Neuronal stem cell (in vitro differentiated cells): ENCODE measurements at regions not wholly inside any gene's neighbourhood (a gene's known extent, or its start where the extent isn't known, plus 50 kb on each side); places are given as distances from the start of the nearest gene placed in this dataset.

Experiments used
- DNase-seq: peaks from one replicate; pipeline ENCODE4 v3.0.0-alpha.2; 2013; ENCODE audit warnings: low spot score
- H2AFZ ChIP-seq: one replicate; pipeline ENCODE4 v1.6.1; 2013; ENCODE audit warnings: mild to moderate bottlenecking, low read length, inconsistent platforms
- H2AK5ac ChIP-seq: 2 replicates; pipeline ENCODE4 v1.6.1; 2013; ENCODE audit warnings: low read depth, mild to moderate bottlenecking, inconsistent platforms, low read length, moderate library complexity, mixed read lengths
- H2BK120ac ChIP-seq: 2 replicates; pipeline ENCODE4 v1.6.1; 2013; ENCODE audit warnings: low read depth, mild to moderate bottlenecking, inconsistent platforms, low read length, moderate library complexity, mixed read lengths
- H2BK12ac ChIP-seq: one replicate; pipeline ENCODE4 v1.6.1; 2013; ENCODE audit warnings: low read length, inconsistent platforms
- H2BK15ac ChIP-seq: 2 replicates; pipeline ENCODE4 v1.6.1; 2013; ENCODE audit warnings: mild to moderate bottlenecking, low read length, inconsistent platforms, mixed read lengths
- H2BK5ac ChIP-seq: one replicate; pipeline ENCODE4 v1.6.1; 2013; ENCODE audit warnings: inconsistent platforms, mild to moderate bottlenecking, low read length, moderate library complexity
- H3K14ac ChIP-seq: one replicate; pipeline ENCODE4 v1.6.1; 2013; ENCODE audit warnings: low read length, inconsistent platforms
- H3K18ac ChIP-seq: 2 replicates; pipeline ENCODE4 v1.6.1; 2013; ENCODE audit warnings: low read length, inconsistent platforms
- H3K23ac ChIP-seq: 2 replicates; pipeline ENCODE4 v1.6.1; 2013; ENCODE audit warnings: low read depth, mild to moderate bottlenecking, mixed read lengths, low read length, inconsistent platforms; ENCODE audit not compliant: poor library complexity
- H3K27ac ChIP-seq: replicated peaks from 3 replicates; pipeline ENCODE4 v1.5.1; 2013; ENCODE audit warnings: low read length, inconsistent platforms
- H3K27me3 ChIP-seq, 3 experiments: 2 replicates each; pipeline ENCODE4 v1.6.1; 2013; ENCODE audit warnings: low read length in 3 of 3, mild to moderate bottlenecking in 2 of 3, inconsistent platforms in 1 of 3, low read depth in 1 of 3, mixed read lengths in 1 of 3, moderate library complexity in 1 of 3; ENCODE audit not compliant: control insufficient read depth in 3 of 3, insufficient read depth in 3 of 3
- H3K36me3 ChIP-seq, 2 donors: replicated peaks in 1 of 2; 2 replicates each; pipeline ENCODE4 v1.6.1; 2013; ENCODE audit warnings: low read length in 2 of 2; ENCODE audit not compliant: control insufficient read depth in 2 of 2, insufficient read depth in 2 of 2
- H3K4ac ChIP-seq: 2 replicates; pipeline ENCODE4 v1.6.1; 2013; ENCODE audit warnings: inconsistent platforms, mild to moderate bottlenecking, low read length, moderate library complexity
- H3K4me1 ChIP-seq, 2 donors: 1 replicate in 1 of 2; 2 replicates in 1 of 2; pipeline ENCODE4 v1.6.1; 2013; ENCODE audit warnings: low read length in 2 of 2, low read depth in 1 of 2; ENCODE audit not compliant: control insufficient read depth in 2 of 2, insufficient read depth in 1 of 2
- H3K4me2 ChIP-seq: one replicate; pipeline ENCODE4 v1.6.1; 2013; ENCODE audit warnings: mild to moderate bottlenecking, low read length, inconsistent platforms; ENCODE audit not compliant: insufficient read depth, poor library complexity, severe bottlenecking
- H3K4me3 ChIP-seq, 2 donors: 2 replicates each; pipeline ENCODE4 v1.5.1; 2013; ENCODE audit warnings: low read length in 2 of 2, mild to moderate bottlenecking in 2 of 2, inconsistent platforms in 1 of 2, moderate library complexity in 1 of 2
- H3K79me1 ChIP-seq: one replicate; pipeline ENCODE4 v1.6.1; 2013; ENCODE audit warnings: low read depth, mild to moderate bottlenecking, inconsistent platforms, low read length, moderate library complexity
- H3K9ac ChIP-seq: one replicate; pipeline ENCODE4 v1.6.1; 2013; ENCODE audit warnings: mild to moderate bottlenecking, low read depth, low read length, inconsistent platforms; ENCODE audit not compliant: poor library complexity
- H3K9me3 ChIP-seq, 2 donors: replicated peaks in 1 of 2; 2 replicates each; pipeline versions ENCODE3 to v1.6.1; 2013; ENCODE audit warnings: low read length in 2 of 2, mild to moderate bottlenecking in 2 of 2, inconsistent platforms in 1 of 2, low read depth in 1 of 2, mixed read lengths in 1 of 2, moderate library complexity in 1 of 2; ENCODE audit not compliant: control insufficient read depth in 2 of 2, insufficient read depth in 1 of 2
- H4K8ac ChIP-seq: one replicate; pipeline ENCODE4 v1.6.1; 2013; ENCODE audit warnings: low read depth, mild to moderate bottlenecking, inconsistent platforms, low read length, moderate library complexity
- H4K91ac ChIP-seq: one replicate; pipeline ENCODE4 v1.6.1; 2013; ENCODE audit warnings: low read length, low read depth, mild to moderate bottlenecking, inconsistent platforms; ENCODE audit not compliant: poor library complexity
- WGBS, 2 donors: extraction: QIAGEN DNeasy Blood & Tissue Kit; methylation state at CpG; one replicate each; pipeline ENCODE4 v1.1.7; 2013; ENCODE audit warnings: missing lambda C conversion rate in 2 of 2, mixed read lengths in 1 of 2; ENCODE audit not compliant: insufficient read length in 2 of 2, insufficient replicate concordance in 1 of 2; ENCODE audit errors: extremely low coverage in 2 of 2; 5-methylcytosine and 5-hydroxymethylcytosine counted together

- no peak overlapping the region for H2AFZ ChIP-seq
- no peak overlapping the region for H3K4me2 ChIP-seq
- no peaks in the 10 kb centered on the region for H3K9me3 ChIP-seq
- no peak for DNase-seq
- H3K23ac ChIP-seq = no peak overlapping the region
- no peak overlapping the region for H2AK5ac ChIP-seq
- H3K36me3 ChIP-seq = no peaks in the 10 kb centered on the region
- peaks cover 4 to 8% of the 10 kb centered on the region in 2 donors for H3K4me1 ChIP-seq
- no peak overlapping the region for H2BK12ac ChIP-seq
- H3K4me3 ChIP-seq = no peak overlapping the region
- H3K27ac ChIP-seq = no peak overlapping the region
- no peak overlapping the region for H3K18ac ChIP-seq
- no peak overlapping the region for H4K8ac ChIP-seq
- no peak overlapping the region for H3K14ac ChIP-seq
- WGBS, 2 donors = no CpG with 5 or more reads among the region's 1 CpG
- H3K79me1 ChIP-seq = no peaks in the 10 kb centered on the region
- no peak overlapping the region for H3K9ac ChIP-seq
- no peak overlapping the region for H3K4ac ChIP-seq
- no peak overlapping the region for H2BK120ac ChIP-seq
- no peak overlapping the region for H2BK15ac ChIP-seq
- no peak overlapping the region for H2BK5ac ChIP-seq
- H4K91ac ChIP-seq = no peak overlapping the region
- no peaks in the 10 kb centered on the region for H3K27me3 ChIP-seq
These were observed 333.7 kb upstream of the KLF3 start for GRCh38 chr4:38330321-38330720.

GRCh38 chr4:38330936-38331335 is 333.1 kb upstream of the KLF3 start:
- Histone ChIP-seq H4K91ac (no peak overlapping the region), H3K9ac (no peak overlapping the region), H2BK12ac (no peak overlapping the region), H3K9me3 (no peaks in the 10 kb centered on the region), H3K4me3 (no peak overlapping the region), H2AK5ac (no peak overlapping the region), H3K27ac (no peak overlapping the region), H2BK120ac (no peak overlapping the region), H3K36me3 (no peaks in the 10 kb centered on the region), H3K27me3 (no peaks in the 10 kb centered on the region), H3K4me1 (peaks cover 4 to 8% of the 10 kb centered on the region in 2 donors), H3K4me2 (no peak overlapping the region), H2BK15ac (no peak overlapping the region), H3K4ac (no peak overlapping the region), H2AFZ (no peak overlapping the region), H3K14ac (no peak overlapping the region), H3K18ac (no peak overlapping the region), H3K79me1 (no peaks in the 10 kb centered on the region), H2BK5ac (no peak overlapping the region), H4K8ac (no peak overlapping the region), H3K23ac (no peak overlapping the region)
- no CpG with 5 or more reads among the region's 7 CpGs for WGBS, 2 donors
- DNase-seq = no peak

- no peak overlapping the region for H3K23ac ChIP-seq
- no peaks in the 10 kb centered on the region for H3K27me3 ChIP-seq
- H3K4me1 ChIP-seq = peaks cover 4 to 8% of the 10 kb centered on the region in 2 donors
- H3K14ac ChIP-seq = no peak overlapping the region
- no peaks in the 10 kb centered on the region for H3K36me3 ChIP-seq
- no peak overlapping the region for H3K4ac ChIP-seq
- no peak overlapping the region for H3K4me3 ChIP-seq
- H3K18ac ChIP-seq = peak overlapping the region; percentile 8
- H2AK5ac ChIP-seq = no peak overlapping the region
- peak overlapping the region; percentile 41 for H2BK12ac ChIP-seq
- H2BK5ac ChIP-seq = no peak overlapping the region
- H2BK15ac ChIP-seq = no peak overlapping the region
- no peaks in the 10 kb centered on the region for H3K79me1 ChIP-seq
- H3K27ac ChIP-seq = no peak overlapping the region
- no peak overlapping the region for H3K9ac ChIP-seq
- DNase-seq = no peak
- peaks cover 0 to 2% of the 10 kb centered on the region in 2 donors for H3K9me3 ChIP-seq
- H4K91ac ChIP-seq = no peak overlapping the region
- no peak overlapping the region for H4K8ac ChIP-seq
- no CpG with 5 or more reads among the region's 4 CpGs for WGBS, 2 donors
- no peak overlapping the region for H3K4me2 ChIP-seq
- H2BK120ac ChIP-seq = no peak overlapping the region
- no peak overlapping the region for H2AFZ ChIP-seq
These were observed 331.3 kb upstream of the KLF3 start for GRCh38 chr4:38332699-38333098.

- no peak overlapping the region for H2AFZ ChIP-seq
- no peaks in the 10 kb centered on the region for H3K27me3 ChIP-seq
- no peak overlapping the region for H2BK5ac ChIP-seq
- no peak overlapping the region for H3K14ac ChIP-seq
- WGBS, 2 donors = no CpG with 5 or more reads among the region's 2 CpGs
- peaks cover 0 to 7% of the 10 kb centered on the region in 2 donors for H3K9me3 ChIP-seq
- H3K9ac ChIP-seq = no peak overlapping the region
- H3K23ac ChIP-seq = no peak overlapping the region
- no peak overlapping the region for H4K8ac ChIP-seq
- H3K4me1 ChIP-seq = peaks cover 0 to 5% of the 10 kb centered on the region in 2 donors
- no peak overlapping the region for H2BK12ac ChIP-seq
- DNase-seq = no peak
- H3K79me1 ChIP-seq = no peaks in the 10 kb centered on the region
- no peak overlapping the region for H3K18ac ChIP-seq
- no peak overlapping the region for H4K91ac ChIP-seq
- no peak overlapping the region for H2AK5ac ChIP-seq
- no peaks in the 10 kb centered on the region for H3K36me3 ChIP-seq
- H2BK120ac ChIP-seq = no peak overlapping the region
- H3K4ac ChIP-seq = no peak overlapping the region
- no peak overlapping the region for H3K4me3 ChIP-seq
- no peak overlapping the region for H2BK15ac ChIP-seq
- no peak overlapping the region for H3K27ac ChIP-seq
- H3K4me2 ChIP-seq = no peak overlapping the region
These were observed 330.8 kb upstream of the KLF3 start for GRCh38 chr4:38333219-38333618.
